NT2/D1 (cell line): ENCODE measurements at regions not wholly inside any gene's neighbourhood (a gene's known extent, or its start where the extent isn't known, plus 50 kb on each side); places are given as distances from the start of the nearest gene placed in this dataset.

Experiments
- DNase-seq: peaks from one replicate; pipeline ENCODE4 v3.0.0-alpha.2; 2011; ENCODE audit warnings: low read depth, low spot score
- H3K27me3 ChIP-seq: 2 replicates; pipeline ENCODE4 v1.6.0; 2011; ENCODE audit warnings: mild to moderate bottlenecking; ENCODE audit not compliant: insufficient read length, insufficient read depth
- H3K36me3 ChIP-seq: 2 replicates; pipeline ENCODE4 v1.6.1; 2011; ENCODE audit warnings: mild to moderate bottlenecking, low read length, mixed read lengths; ENCODE audit not compliant: insufficient read depth, insufficient read length
- H3K4me1 ChIP-seq: 2 replicates; pipeline ENCODE4 v1.5.1; 2011; ENCODE audit not compliant: insufficient read depth, insufficient read length
- H3K4me3 ChIP-seq: 2 replicates; pipeline ENCODE4 v1.5.1; 2011; ENCODE audit warnings: low read depth; ENCODE audit not compliant: insufficient read length
- H3K9ac ChIP-seq: 2 replicates; pipeline ENCODE4 v1.6.0; 2011; ENCODE audit warnings: low read depth; ENCODE audit not compliant: insufficient read length
- H3K9me3 ChIP-seq: 2 replicates; pipeline ENCODE4 v1.5.1; 2011; ENCODE audit warnings: mild to moderate bottlenecking, low read length; ENCODE audit not compliant: insufficient read depth
- SUZ12 ChIP-seq: IDR thresholded peaks from 2 replicates; pipeline ENCODE4 v1.6.1; 2011; ENCODE audit not compliant: insufficient read length, insufficient read depth; ENCODE audit errors: extremely low read depth
- YY1 ChIP-seq: IDR thresholded peaks from 2 replicates; pipeline ENCODE4 v1.6.1; 2011; ENCODE audit not compliant: insufficient read length, insufficient read depth
- ZNF274 ChIP-seq: IDR thresholded peaks from 2 replicates; pipeline ENCODE4 v1.6.1; 2011; ENCODE audit warnings: mild to moderate bottlenecking, low read depth, low read length

GRCh38 chr15:88707771-88708654, 69.2 kb downstream of the ISG20 start:
- H3K36me3 ChIP-seq, result no peaks in the 10 kb centered on the region
- no peak for DNase-seq
- H3K9ac ChIP-seq, result no peak overlapping the region
- H3K27me3 ChIP-seq, result peaks cover 47% of the 10 kb centered on the region
- H3K4me3 ChIP-seq, result no peak overlapping the region
- peaks cover 2% of the 10 kb centered on the region for H3K4me1 ChIP-seq
- TF ChIP-seq YY1, result no peak
- no peak for TF ChIP-seq ZNF274
- no peak for TF ChIP-seq SUZ12
- H3K9me3 ChIP-seq, result no peaks in the 10 kb centered on the region

GRCh38 chr15:88708655-88709054, 69.8 kb downstream of the ISG20 start:
- Histone ChIP-seq H3K9ac (no peak overlapping the region), H3K27me3 (peaks cover 41% of the 10 kb centered on the region), H3K4me1 (peaks cover 2% of the 10 kb centered on the region), H3K9me3 (no peaks in the 10 kb centered on the region), H3K4me3 (no peak overlapping the region), H3K36me3 (no peaks in the 10 kb centered on the region)
- no peak for TF ChIP-seq YY1
- TF ChIP-seq SUZ12, result no peak
- TF ChIP-seq ZNF274, result no peak
- DNase-seq, result no peak

- H3K36me3 ChIP-seq, result no peaks in the 10 kb centered on the region
- H3K9me3 ChIP-seq, result no peaks in the 10 kb centered on the region
- no peak for DNase-seq
- TF ChIP-seq YY1 (no peak), ZNF274 (no peak), SUZ12 (no peak)
- H3K4me3 ChIP-seq, result no peak overlapping the region
- no peak overlapping the region for H3K9ac ChIP-seq
- H3K27me3 ChIP-seq, result peaks cover 28% of the 10 kb centered on the region
- H3K4me1 ChIP-seq, result peaks cover 2% of the 10 kb centered on the region
Measured at GRCh38 chr15:88710027-88710715, 71.4 kb downstream of the ISG20 start.

- no peak for DNase-seq
- no peak overlapping the region for H3K4me3 ChIP-seq
- peaks cover 14% of the 10 kb centered on the region for H3K27me3 ChIP-seq
- no peaks in the 10 kb centered on the region for H3K9me3 ChIP-seq
- no peak overlapping the region for H3K9ac ChIP-seq
- no peak for TF ChIP-seq ZNF274
- TF ChIP-seq YY1, result no peak
- TF ChIP-seq SUZ12, result no peak
- H3K4me1 ChIP-seq, result peaks cover 2% of the 10 kb centered on the region
- no peaks in the 10 kb centered on the region for H3K36me3 ChIP-seq
Measured at GRCh38 chr15:88711806-88712205, 73.0 kb downstream of the ISG20 start.

GRCh38 chr15:88714782-88715372, 76.1 kb downstream of the ISG20 start:
- H3K9me3 ChIP-seq, result no peaks in the 10 kb centered on the region
- no peaks in the 10 kb centered on the region for H3K36me3 ChIP-seq
- DNase-seq, result no peak
- peaks cover 3% of the 10 kb centered on the region for H3K4me1 ChIP-seq
- TF ChIP-seq ZNF274 (no peak), YY1 (no peak), SUZ12 (no peak)
- H3K9ac ChIP-seq, result no peak overlapping the region
- no peak overlapping the region for H3K4me3 ChIP-seq
- peaks cover 10% of the 10 kb centered on the region for H3K27me3 ChIP-seq

GRCh38 chr15:88716543-88717381, 77.9 kb downstream of the ISG20 start:
- Histone ChIP-seq H3K9ac (no peak overlapping the region), H3K36me3 (no peaks in the 10 kb centered on the region), H3K4me3 (no peak overlapping the region), H3K4me1 (peaks cover 3% of the 10 kb centered on the region), H3K27me3 (peaks cover 8% of the 10 kb centered on the region), H3K9me3 (no peaks in the 10 kb centered on the region)
- no peak for DNase-seq
- TF ChIP-seq SUZ12 (no peak), ZNF274 (no peak), YY1 (no peak)
